SK-N-SH treated with all-trans-retinoic acid at 6 μM for 48 hours (cell line): ENCODE measurements at regions not wholly inside any gene's neighbourhood (a gene's known extent, or its start where the extent isn't known, plus 50 kb on each side); places are given as distances from the start of the nearest gene placed in this dataset.

ENCODE experiments used
- ATAC-seq: fragments of 200-7000 bp; cut with Tn5 transposase; 3 replicates; pipeline ENCODE4 v1.9.1; 2020; ENCODE audit warnings: mild to moderate bottlenecking, moderate library complexity
- BACH2 ChIP-seq: fragments of 250-450 bp; sonication (Bioruptor Pico); IDR thresholded peaks from 2 replicates; pipeline ENCODE4 v1.9.0; 2021; ENCODE audit warnings: mild to moderate bottlenecking, borderline replicate concordance
- CSDC2 ChIP-seq: fragments of 250-450 bp; sonication (Bioruptor Pico); IDR thresholded peaks from 2 replicates; pipeline ENCODE4 v1.5.0; 2020; ENCODE audit warnings: mild to moderate bottlenecking, moderate library complexity
- CSRNP3 ChIP-seq: fragments of 250-450 bp; sonication (Bioruptor Pico); IDR thresholded peaks from 2 replicates; pipeline ENCODE4 v1.5.1; 2021; ENCODE audit warnings: mild to moderate bottlenecking, moderate library complexity
- ESRRG ChIP-seq: fragments of 250-450 bp; sonication (Bioruptor Pico); IDR thresholded peaks from 2 replicates; pipeline ENCODE4 v1.6.1; 2021; ENCODE audit warnings: mild to moderate bottlenecking
- GLIS3 ChIP-seq: fragments of 250-450 bp; sonication (Bioruptor Pico); IDR thresholded peaks from 2 replicates; pipeline ENCODE4 v1.5.0; 2020; ENCODE audit warnings: mild to moderate bottlenecking, moderate library complexity
- ISL1 ChIP-seq: fragments of 250-450 bp; sonication (Bioruptor Pico); IDR thresholded peaks from 2 replicates; pipeline ENCODE4 v2.1.2; 2022; ENCODE audit warnings: mild to moderate bottlenecking, moderate library complexity
- OSR1 ChIP-seq: fragments of 250-450 bp; sonication (Bioruptor Pico); IDR thresholded peaks from 2 replicates; pipeline ENCODE4 v1.8.0; 2022; ENCODE audit warnings: moderate library complexity, mild to moderate bottlenecking, inconsistent platforms
- POU6F1 ChIP-seq: fragments of 250-450 bp; sonication (Bioruptor Pico); IDR thresholded peaks from 2 replicates; pipeline ENCODE4 v1.8.0; 2021; ENCODE audit warnings: low read depth, mild to moderate bottlenecking, moderate library complexity, borderline replicate concordance
- PPARA ChIP-seq: fragments of 250-450 bp; sonication (Bioruptor Pico); IDR thresholded peaks from 2 replicates; pipeline ENCODE4 v1.5.0; 2020; ENCODE audit warnings: mild to moderate bottlenecking, borderline replicate concordance
- RARB ChIP-seq: fragments of 250-450 bp; sonication (Bioruptor Pico); IDR thresholded peaks from 2 replicates; pipeline ENCODE4 v1.8.0; 2021; ENCODE audit warnings: mild to moderate bottlenecking, moderate library complexity
- SNAI2 ChIP-seq: fragments of 250-450 bp; sonication (Bioruptor Pico); IDR thresholded peaks from 2 replicates; pipeline ENCODE4 v1.5.0; 2020; ENCODE audit warnings: mild to moderate bottlenecking, moderate library complexity
- TCF4 ChIP-seq: fragments of 250-450 bp; sonication (Bioruptor Pico); IDR thresholded peaks from 2 replicates; pipeline ENCODE4 v1.8.0; 2021; ENCODE audit warnings: mild to moderate bottlenecking, moderate library complexity, borderline replicate concordance
- TOX ChIP-seq: fragments of 250-450 bp; sonication (Bioruptor Pico); IDR thresholded peaks from 2 replicates; pipeline ENCODE4 v1.8.0; 2021; ENCODE audit warnings: mild to moderate bottlenecking, moderate library complexity, borderline replicate concordance
- TSHZ2 ChIP-seq: fragments of 250-450 bp; sonication (Bioruptor Pico); IDR thresholded peaks from 2 replicates; pipeline ENCODE4 v1.5.0; 2020; ENCODE audit warnings: mild to moderate bottlenecking, moderate library complexity
- ZFP3 ChIP-seq: fragments of 250-450 bp; sonication (Bioruptor Pico); IDR thresholded peaks from 2 replicates; pipeline ENCODE4 v1.5.0; 2020; ENCODE audit warnings: mild to moderate bottlenecking, moderate library complexity
- ZFP30 ChIP-seq: fragments of 450-650 bp; formaldehyde crosslinking; IDR thresholded peaks from 2 replicates; pipeline ENCODE4 v1.5.0; 2022; ENCODE audit warnings: mild to moderate bottlenecking, moderate library complexity
- ZNF565 ChIP-seq: fragments of 450-650 bp; formaldehyde crosslinking; conservative IDR thresholded peaks from 2 replicates; pipeline ENCODE4 v1.5.0; 2020; ENCODE audit warnings: low read depth, mild to moderate bottlenecking, moderate library complexity
- ZNF8 ChIP-seq: fragments of 450-650 bp; formaldehyde crosslinking; IDR thresholded peaks from 2 replicates; pipeline ENCODE4 v1.5.0; 2020; ENCODE audit warnings: mild to moderate bottlenecking, moderate library complexity
- TF ChIP-seq, protein P1 (sequence below): fragments of 250-450 bp; sonication (Bioruptor Pico); IDR thresholded peaks from 2 replicates; pipeline ENCODE4 v1.8.0; 2020; ENCODE audit warnings: mild to moderate bottlenecking, moderate library complexity, borderline replicate concordance

- ATAC-seq: no peak
- TF ChIP-seq BACH2 (CRISPR knock-in tag) (no peak), SNAI2 (CRISPR knock-in tag) (no peak), CSDC2 (CRISPR knock-in tag) (no peak), CSRNP3 (CRISPR knock-in tag) (no peak), PPARA (CRISPR knock-in tag) (no peak), ESRRG (CRISPR knock-in tag) (no peak), ZNF8 (CRISPR knock-in tag) (no peak), ZNF565 (no peak), TOX (CRISPR knock-in tag) (no peak), ZFP30 (CRISPR knock-in tag) (no peak), RARB (no peak), TCF4 (CRISPR knock-in tag) (no peak), GLIS3 (no peak), ZFP3 (CRISPR knock-in tag) (no peak), POU6F1 (CRISPR knock-in tag) (no peak)
These were observed 201.9 kb upstream of the DTNBP1 start for GRCh38 chr6:15864708-15865062.

- TF ChIP-seq TOX (CRISPR knock-in tag) (no peak), GLIS3 (no peak), POU6F1 (CRISPR knock-in tag) (no peak), RARB (no peak), ZNF8 (CRISPR knock-in tag) (no peak), BACH2 (CRISPR knock-in tag) (no peak), CSRNP3 (CRISPR knock-in tag) (no peak), ESRRG (CRISPR knock-in tag) (no peak), ISL1 (CRISPR knock-in tag) (no peak), TSHZ2 (no peak), OSR1 (no peak), CSDC2 (CRISPR knock-in tag) (no peak)
- TF ChIP-seq, protein P1, sequence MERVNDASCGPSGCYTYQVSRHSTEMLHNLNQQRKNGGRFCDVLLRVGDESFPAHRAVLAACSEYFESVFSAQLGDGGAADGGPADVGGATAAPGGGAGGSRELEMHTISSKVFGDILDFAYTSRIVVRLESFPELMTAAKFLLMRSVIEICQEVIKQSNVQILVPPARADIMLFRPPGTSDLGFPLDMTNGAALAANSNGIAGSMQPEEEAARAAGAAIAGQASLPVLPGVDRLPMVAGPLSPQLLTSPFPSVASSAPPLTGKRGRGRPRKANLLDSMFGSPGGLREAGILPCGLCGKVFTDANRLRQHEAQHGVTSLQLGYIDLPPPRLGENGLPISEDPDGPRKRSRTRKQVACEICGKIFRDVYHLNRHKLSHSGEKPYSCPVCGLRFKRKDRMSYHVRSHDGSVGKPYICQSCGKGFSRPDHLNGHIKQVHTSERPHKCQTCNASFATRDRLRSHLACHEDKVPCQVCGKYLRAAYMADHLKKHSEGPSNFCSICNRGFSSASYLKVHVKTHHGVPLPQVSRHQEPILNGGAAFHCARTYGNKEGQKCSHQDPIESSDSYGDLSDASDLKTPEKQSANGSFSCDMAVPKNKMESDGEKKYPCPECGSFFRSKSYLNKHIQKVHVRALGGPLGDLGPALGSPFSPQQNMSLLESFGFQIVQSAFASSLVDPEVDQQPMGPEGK (CRISPR knock-in tag): no peak
- TF ChIP-seq, all 23 proteins: peak for 0
- no peak for ATAC-seq
These were observed 201.3 kb upstream of the DTNBP1 start for GRCh38 chr6:15864038-15864707.
